ENCODE measurements at regions not wholly inside any gene's neighbourhood (a gene's known extent, or its start where the extent isn't known, plus 50 kb on each side); places are given as distances from the start of the nearest gene placed in this dataset.
A peak's percentile ranks its signal among the peaks of the same experiment; 100 is the strongest.

DNA sequence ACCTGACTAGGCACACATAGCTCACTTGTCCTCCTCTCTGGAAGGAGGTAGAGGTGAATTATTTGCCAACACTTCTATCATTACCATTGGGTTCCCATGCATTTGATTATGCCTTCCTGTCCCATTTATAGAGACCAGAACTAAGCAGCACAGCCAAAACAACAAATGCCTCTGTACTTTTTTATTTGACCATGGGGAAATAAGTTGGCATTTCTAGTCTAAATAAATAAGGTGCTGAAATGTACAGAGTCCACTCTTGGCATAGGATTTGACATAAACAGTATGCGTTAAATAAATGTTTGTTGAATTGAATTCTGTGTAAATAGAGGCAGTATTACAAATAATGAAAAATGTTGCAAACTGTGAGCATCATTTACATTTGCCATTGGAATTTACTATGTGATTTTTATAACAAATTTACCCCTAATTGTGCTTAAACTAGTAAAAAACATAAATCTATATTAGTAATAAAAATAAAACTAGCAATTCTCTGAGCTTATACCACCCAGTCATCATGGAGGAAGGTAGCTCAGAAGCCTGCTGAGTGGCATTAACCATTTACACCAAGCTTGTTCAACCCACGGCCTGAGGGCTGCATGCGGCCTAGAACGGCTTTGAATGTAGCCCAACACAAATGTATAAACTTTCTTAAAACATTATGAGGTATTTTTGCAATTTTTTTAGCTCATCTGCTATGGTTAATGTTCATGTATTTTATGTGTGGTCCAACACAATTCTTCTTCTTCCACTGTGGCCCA, 367.8 kb downstream of the FIGN start:
- no peak for DNase-seq

DNA sequence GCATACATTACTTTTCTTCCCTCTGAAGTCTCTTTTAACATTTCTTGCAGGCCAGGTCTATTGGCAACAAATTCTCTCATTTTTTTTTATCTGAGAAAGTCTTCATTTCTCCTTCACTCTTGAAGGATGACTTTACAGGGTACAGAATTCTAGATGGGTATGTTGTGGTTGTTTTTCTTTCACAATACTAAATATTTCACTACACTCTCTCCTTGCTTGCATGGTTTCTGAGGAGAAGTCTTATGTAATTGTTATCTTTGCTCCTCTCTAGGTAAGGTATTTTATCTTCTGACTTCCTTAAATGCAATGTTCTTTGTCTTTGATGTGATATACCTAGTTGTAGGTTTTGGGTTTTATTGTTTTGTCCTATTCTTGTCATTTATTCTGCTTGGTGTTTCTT, 371.1 kb downstream of the FIGN start:
- DNase-seq: no peak

DNA sequence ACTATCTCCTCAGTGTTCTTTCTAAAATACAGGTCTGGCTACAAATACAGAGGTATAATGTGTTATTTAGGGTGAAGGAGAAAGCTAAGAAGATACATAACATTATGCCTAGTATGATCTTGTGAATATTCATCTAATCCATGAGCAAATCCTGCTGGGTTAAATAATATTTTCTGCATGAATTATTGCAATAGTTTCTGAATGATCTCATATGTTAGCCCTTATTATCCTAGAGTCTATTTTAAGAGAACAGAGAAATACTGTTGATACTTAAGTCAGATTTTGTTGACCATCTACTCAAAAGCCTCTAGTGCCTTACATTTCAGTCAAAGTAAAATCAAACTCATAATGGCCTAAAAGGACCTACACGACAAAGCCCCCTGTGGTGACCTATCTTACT, 382.3 kb downstream of the FIGN start:
- DNase-seq: no peak

DNA sequence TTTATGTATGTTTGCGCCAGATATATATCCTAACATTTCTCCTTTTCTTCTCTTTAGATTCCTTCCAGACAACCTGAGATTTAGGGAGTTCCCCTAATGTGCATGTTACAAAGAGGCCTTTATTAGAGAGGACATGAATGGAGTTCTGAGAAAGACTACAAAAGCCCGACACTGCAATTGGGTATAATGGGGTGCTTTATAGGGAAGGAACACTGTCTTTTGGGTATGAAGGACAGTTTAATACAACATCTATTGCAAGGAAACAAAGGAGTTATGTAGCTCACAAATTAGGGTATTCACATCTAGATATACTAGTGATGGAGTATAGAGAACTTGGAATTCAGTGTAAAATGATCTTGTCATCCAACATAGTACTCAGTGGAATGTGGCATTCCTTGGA, 383.8 kb downstream of the FIGN start:
- DNase-seq: no peak

GRCh38 chr2:163351143-163351542, 384.7 kb downstream of the FIGN start:
- DNase-seq: no peak

DNA sequence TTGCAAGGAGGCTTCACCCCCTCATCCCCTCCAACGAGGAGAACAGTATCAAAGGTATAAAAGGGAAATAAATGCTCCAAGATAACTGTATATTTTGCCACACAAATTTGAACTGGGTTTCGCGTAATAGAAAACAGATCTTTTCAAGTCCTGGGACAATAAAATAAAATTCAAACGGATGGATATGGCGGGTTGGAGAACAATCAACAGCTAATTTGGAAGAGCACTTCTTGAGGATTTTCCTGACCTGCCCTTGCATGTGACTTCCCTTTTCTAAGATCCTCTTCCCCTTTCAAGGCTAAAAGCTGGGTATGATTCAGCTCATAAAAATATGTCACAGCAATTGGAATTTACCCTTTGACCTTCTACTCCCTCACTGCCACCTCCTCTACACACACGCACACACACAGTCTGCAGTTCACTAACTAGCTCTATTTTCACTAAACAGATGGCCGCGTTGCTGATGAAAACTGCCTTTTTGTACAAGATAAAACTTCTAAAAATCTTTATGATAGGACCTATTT, 386.9 kb downstream of the FIGN start:
- DNase-seq: peak; percentile 73 to 85

DNA sequence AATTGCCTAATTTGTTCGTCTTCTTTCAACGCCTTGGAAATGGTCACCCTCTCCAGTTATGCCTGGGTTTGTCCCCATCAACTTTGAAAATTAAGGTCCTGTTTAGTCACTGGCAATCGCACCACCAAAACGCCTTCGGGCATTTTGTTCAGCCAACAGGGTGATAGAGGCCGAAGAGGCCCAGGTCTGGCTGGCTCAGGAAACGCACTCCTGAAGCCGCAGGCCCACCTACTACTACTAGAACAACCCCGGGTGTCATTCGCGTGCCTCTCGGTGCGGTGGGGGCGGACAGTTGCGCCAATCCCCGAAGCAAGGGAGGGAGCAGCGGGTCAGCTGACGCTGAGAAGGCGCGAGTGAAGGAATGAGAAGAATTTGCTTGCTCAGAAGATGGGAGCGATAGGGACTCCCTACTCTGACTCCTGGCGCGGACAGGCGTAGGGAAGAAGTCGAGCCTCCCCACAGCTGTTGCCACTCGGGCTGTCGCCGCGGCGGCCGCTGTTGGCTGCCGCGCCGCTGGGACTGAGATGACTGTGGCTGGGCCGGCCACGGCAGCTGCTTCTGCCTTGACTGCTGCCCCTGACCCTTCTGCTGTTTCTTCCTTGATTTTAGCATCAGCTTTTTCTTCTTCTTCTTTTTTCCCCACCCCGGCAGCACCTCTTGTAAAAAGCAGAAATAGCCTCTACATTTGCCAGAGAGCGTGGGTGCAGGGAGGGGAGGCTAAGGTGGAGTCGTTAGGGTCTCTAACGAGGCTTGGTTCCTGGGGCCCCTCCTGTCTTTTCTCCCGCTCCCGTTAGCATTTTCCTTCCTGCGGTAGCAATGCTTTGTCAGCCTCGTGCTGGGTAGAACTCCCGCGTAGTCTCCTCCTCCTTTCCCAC, 387.6 kb downstream of the FIGN start:
- peak; percentile 20 to 24 for DNase-seq

DNA sequence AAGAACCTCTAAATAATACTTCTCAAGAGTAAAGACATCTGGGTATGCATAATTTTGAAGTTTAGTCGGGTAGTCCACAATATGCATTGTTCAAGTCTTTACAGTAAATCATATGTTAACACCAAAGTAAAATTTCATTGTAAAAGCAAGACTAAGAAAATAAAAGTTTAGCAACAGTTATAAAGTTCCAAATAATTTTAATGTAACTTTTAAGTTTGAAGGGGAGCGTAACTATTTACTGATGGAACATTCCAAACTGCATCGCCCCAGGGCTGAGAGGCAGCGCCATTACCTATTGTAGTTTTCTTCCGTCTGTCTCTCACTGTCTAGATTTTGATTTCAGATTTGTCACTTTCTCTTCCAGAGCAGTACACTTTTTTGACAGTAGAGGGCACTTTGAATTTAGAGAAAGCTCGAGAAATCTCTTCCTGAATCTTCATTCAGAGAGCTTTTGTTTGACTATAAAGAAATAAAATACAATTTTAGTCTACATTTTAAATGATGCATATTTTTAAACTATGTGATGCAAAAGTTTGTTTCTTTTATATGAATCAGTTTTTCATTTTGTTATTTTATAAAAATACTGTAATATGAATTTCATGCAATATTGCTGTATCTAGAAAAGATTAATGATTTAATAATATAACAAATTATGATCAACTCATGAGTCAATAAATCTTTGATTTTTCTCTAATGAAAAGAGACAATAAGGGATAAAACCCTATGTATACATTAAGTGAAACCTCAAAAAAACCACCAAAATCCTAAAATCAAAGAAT, 389.8 kb downstream of the FIGN start:
- peak; percentile 37 to 91 for DNase-seq

GRCh38 chr2:163343316-163343715, 392.5 kb downstream of the FIGN start:
- no peak for DNase-seq

GRCh38 chr2:163341426-163341825, 394.4 kb downstream of the FIGN start:
- DNase-seq: no peak

DNA sequence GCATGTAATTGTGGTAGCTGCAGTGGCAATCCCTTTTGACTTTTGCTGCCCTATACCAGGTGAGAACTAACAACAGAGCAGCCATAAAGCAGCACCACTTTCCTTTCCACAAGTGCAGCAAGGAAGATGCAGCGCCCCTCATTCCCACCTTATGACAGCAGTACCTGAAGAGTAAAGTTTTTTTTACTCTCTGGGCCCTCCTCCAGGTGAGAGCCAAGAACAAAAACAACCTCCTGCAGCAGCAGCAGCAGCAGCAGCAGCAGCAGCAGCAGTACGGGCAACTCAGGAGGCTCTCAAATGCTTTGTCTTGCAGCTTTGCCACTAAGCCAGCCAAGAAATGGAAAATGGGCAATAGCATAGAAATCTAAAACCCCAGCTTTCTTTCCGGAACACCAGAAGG, 397.5 kb downstream of the FIGN start:
- no peak for DNase-seq

- no peak for DNase-seq
These were observed 411.1 kb downstream of the FIGN start for GRCh38 chr2:163324677-163325076.

- DNase-seq: no peak
These were observed 416.8 kb downstream of the FIGN start for GRCh38 chr2:163319006-163319405.

GRCh38 chr2:163314712-163315111, 421.1 kb downstream of the FIGN start:
- DNase-seq: no peak

DNA sequence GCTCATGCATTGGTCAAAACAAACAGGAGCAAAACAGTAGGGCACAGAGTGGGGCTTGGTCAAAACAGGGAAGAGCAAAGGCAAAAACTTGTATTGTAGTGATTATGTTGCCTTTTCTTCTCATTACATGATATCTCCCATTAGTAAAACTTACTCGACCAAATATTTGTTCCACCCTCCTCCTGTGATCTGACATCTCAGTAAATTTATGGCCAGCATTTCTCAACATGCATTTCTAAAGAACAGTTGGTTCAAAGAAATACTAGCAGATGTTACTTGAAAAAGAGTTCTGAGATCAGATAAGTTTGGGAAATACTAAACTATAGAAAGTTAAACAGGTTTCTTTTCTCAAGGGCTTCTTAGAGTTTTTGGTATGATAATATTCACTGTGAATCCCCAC, 423.1 kb downstream of the FIGN start:
- no peak for DNase-seq

DNA sequence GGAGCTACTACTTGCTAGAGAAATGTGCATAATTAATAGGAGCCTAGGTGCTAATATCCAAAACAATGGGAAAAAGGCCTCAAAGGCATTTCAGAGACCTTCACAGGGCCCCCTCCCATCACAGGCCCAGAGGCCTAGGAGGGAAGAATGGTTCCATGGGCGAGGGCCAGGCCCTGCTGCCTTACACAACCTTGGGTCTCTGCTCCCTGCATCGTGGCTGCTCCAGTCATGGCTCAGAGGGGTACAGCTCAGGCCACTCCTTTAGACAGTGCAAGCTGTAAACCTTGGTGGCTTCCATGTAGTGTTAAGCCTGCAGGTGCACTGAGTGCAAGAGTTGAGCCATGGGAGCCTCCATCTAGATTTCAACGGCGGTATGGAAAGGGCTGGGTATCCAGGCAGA, 429.2 kb downstream of the FIGN start:
- no peak for DNase-seq

GRCh38 chr2:163302141-163302540, 433.7 kb downstream of the FIGN start:
- DNase-seq: no peak

- DNase-seq: no peak
These were observed 444.0 kb downstream of the FIGN start for GRCh38 chr2:163291790-163292189.

DNA sequence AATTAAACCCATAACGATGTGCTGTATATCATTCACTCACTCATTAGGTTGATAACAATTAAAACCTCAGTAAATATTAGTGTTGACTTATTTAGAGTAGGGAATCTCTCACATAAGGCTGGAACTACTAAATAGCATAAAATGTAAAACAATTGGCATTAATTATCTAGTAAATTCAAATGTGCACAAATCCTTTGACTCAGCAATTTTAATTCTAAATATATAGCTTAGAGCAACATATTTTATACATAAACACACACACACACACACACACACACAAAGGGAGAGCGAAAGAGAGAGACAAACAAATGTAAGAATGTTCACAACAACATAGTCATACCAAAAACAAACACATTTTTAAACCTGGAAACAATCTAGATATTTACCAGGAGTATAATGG, 443.1 kb upstream of the KCNH7 start:
- DNase-seq: no peak

GRCh38 chr2:163269374-163270021, 430.9 kb upstream of the KCNH7 start:
- DNase-seq: no peak

DNA sequence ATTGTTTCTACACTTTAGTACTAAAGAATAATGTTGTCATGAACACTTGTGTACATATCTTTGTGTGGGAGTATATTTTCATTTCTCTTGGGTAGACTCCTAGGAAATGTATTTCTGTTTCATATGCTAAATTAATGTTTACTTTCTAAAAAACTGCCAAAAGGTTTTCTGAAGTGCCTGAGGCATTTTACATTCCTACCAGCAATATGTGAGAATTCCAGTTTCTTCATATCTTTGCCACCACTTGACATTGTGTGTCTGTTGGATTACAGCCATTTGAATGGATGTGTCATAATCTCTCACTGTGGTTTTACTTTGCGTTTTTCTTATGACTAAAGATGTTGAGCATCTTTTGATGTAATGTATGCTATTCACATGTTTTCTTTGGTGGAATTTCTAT, 428.2 kb upstream of the KCNH7 start:
- no peak for DNase-seq

DNA sequence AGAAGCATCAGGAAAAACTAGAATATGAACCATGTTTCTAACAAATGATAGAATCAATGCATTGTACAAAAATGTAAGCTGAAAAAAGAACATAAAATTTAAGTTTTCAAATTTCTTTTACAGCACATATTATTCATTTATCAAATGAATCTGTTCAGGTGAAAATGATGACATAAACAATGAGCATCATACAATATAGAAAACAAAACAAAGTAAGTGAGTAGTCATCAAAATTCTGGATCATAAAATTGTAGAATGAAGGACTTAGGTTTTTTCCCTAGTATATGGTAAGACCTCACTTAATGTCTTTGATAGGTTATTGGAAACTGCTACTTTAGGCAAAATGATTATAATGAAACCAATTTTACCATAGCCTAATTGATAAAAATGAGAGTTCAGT, 427.0 kb upstream of the KCNH7 start:
- no peak for DNase-seq

DNA sequence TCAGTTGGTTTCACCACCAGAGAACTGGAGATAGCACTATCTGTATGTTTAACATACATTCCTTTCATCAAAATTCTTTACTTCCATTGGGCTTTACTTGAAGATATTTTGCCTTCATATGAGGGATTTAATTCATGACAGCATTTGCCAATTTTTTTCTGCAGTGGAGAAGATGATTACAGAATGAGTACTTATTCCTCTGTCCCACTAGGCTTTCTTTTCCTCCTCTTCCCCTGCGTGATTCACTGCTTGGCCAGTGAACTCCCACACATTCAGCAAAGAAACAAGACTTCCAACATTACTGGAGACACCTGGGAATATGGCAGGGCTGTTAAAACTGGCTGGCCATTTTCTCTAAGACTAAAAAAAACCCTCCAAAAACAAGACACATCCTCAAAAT, 425.8 kb upstream of the KCNH7 start:
- DNase-seq: no peak
